LNCAP (cell line): ENCODE measurements at regions not wholly inside any gene's neighbourhood (a gene's known extent, or its start where the extent isn't known, plus 50 kb on each side); places are given as distances from the start of the nearest gene placed in this dataset.

ENCODE experiments used
- CTCF ChIP-seq: fragments of 450-650 bp; IDR thresholded peaks from 2 replicates; pipeline ENCODE4 v1.5.1; 2017; ENCODE audit warnings: mild to moderate bottlenecking

- TF ChIP-seq CTCF: no peak
Observed at GRCh38 chr6:10258341-10258740, 156.5 kb downstream of the TFAP2A start.

GRCh38 chr6:10256113-10256690 is 158.7 kb downstream of the TFAP2A start:
- TF ChIP-seq CTCF: no peak; the same call in 1 of the 2 replicates

- no peak for TF ChIP-seq CTCF
Observed at GRCh38 chr6:10250655-10251220, 164.1 kb downstream of the TFAP2A start.

- no peak; the same call in 1 of the 2 replicates for TF ChIP-seq CTCF
Observed at GRCh38 chr6:10248378-10248843, 166.5 kb downstream of the TFAP2A start.

GRCh38 chr6:10237298-10238038 is 177.4 kb downstream of the TFAP2A start:
- TF ChIP-seq CTCF: no peak

- no peak for TF ChIP-seq CTCF
Observed at GRCh38 chr6:10235344-10235743, 179.5 kb downstream of the TFAP2A start.

- TF ChIP-seq CTCF: no peak
Observed at GRCh38 chr6:10230531-10230930, 184.3 kb downstream of the TFAP2A start.
